GM23338 (cell line): ENCODE measurements at regions not wholly inside any gene's neighbourhood (a gene's known extent, or its start where the extent isn't known, plus 50 kb on each side); places are given as distances from the start of the nearest gene placed in this dataset.

Experiments
- ATAC-seq: fragments of 200-7000 bp; cut with Tn5 transposase; 3 replicates; pipeline ENCODE4 v1.9.1; 2020
- DNase-seq: peaks from one replicate; pipeline ENCODE4 v3.0.0-alpha.2; 2015; ENCODE audit warnings: low spot score
- H2AFZ ChIP-seq: fragments of 200-600 bp; sonication (generic); 2 replicates; pipeline ENCODE4 v1.8.0; 2016; ENCODE audit warnings: antibody characterized with exemption, mild to moderate bottlenecking, moderate library complexity
- H3F3A ChIP-seq: fragments of 200-600 bp; sonication (generic); replicated peaks from 2 replicates; pipeline ENCODE4 v1.8.0; 2017; ENCODE audit warnings: antibody characterized with exemption, mixed run types, low read depth
- H3K27ac ChIP-seq: fragments of 200-600 bp; sonication (generic); 2 replicates; pipeline ENCODE4 v1.6.1; 2016; ENCODE audit warnings: low read depth
- H3K27me3 ChIP-seq: fragments of 200-600 bp; sonication (generic); 2 replicates; pipeline ENCODE4 v1.8.0; 2016; ENCODE audit warnings: mild to moderate bottlenecking, mixed run types, moderate library complexity; ENCODE audit not compliant: insufficient read depth
- H3K36me3 ChIP-seq: fragments of 200-600 bp; sonication (generic); 2 replicates; pipeline ENCODE4 v1.8.0; 2016; ENCODE audit warnings: mild to moderate bottlenecking; ENCODE audit not compliant: insufficient read depth
- H3K4me1 ChIP-seq: fragments of 200-600 bp; sonication (generic); 2 replicates; pipeline ENCODE4 v1.8.0; 2016; ENCODE audit warnings: mild to moderate bottlenecking, moderate library complexity; ENCODE audit not compliant: insufficient read depth
- H3K4me2 ChIP-seq: fragments of 200-600 bp; sonication (generic); 2 replicates; pipeline ENCODE4 v1.7.1; 2017; ENCODE audit warnings: mixed run types
- H3K4me3 ChIP-seq: fragments of 200-600 bp; sonication (generic); 2 replicates; pipeline ENCODE4 v1.6.1; 2016; ENCODE audit warnings: mixed run types
- H3K79me2 ChIP-seq: fragments of 200-600 bp; sonication (generic); replicated peaks from 2 replicates; pipeline ENCODE4 v1.8.0; 2017; ENCODE audit warnings: mild to moderate bottlenecking; ENCODE audit not compliant: insufficient read depth
- H3K9me2 ChIP-seq: fragments of 200-600 bp; sonication (generic); 2 replicates; pipeline ENCODE4 v1.8.0; 2017; ENCODE audit not compliant: insufficient read depth
- H4K20me1 ChIP-seq: fragments of 200-600 bp; sonication (generic); replicated peaks from 2 replicates; pipeline ENCODE4 v1.8.0; 2017; ENCODE audit warnings: mild to moderate bottlenecking; ENCODE audit not compliant: insufficient read depth
- H3K27ac Mint-ChIP-seq: 2 replicates; pipeline ENCODE4 v1.8.0; 2020; ENCODE audit warnings: inconsistent platforms, mild to moderate bottlenecking, moderate library complexity, mixed read lengths
- H3K27me3 Mint-ChIP-seq: 3 replicates; pipeline ENCODE4 v1.8.0; 2022; ENCODE audit warnings: low read depth, mild to moderate bottlenecking, moderate library complexity, mixed read lengths, inconsistent platforms; ENCODE audit not compliant: insufficient read depth, poor library complexity
- H3K36me3 Mint-ChIP-seq: 3 replicates; pipeline ENCODE4 v1.8.0; 2021; ENCODE audit warnings: low read depth, mild to moderate bottlenecking, inconsistent platforms, moderate library complexity, mixed read lengths
- H3K4me1 Mint-ChIP-seq: 3 replicates; pipeline ENCODE4 v1.8.0; 2020; ENCODE audit warnings: mild to moderate bottlenecking, inconsistent platforms, mixed read lengths
- H3K4me3 Mint-ChIP-seq: 3 replicates; pipeline ENCODE4 v1.8.0; 2021; ENCODE audit warnings: moderate library complexity, mild to moderate bottlenecking, inconsistent platforms, mixed read lengths
- H3K9me3 Mint-ChIP-seq: 3 replicates; pipeline ENCODE4 v1.8.0; 2020; ENCODE audit warnings: moderate library complexity, mild to moderate bottlenecking, inconsistent platforms, mixed read lengths
- CREB1 ChIP-seq: fragments of 250-450 bp; sonication (Bioruptor Pico); IDR thresholded peaks from 2 replicates; pipeline ENCODE4 v1.5.0; 2020; ENCODE audit warnings: low read depth, mild to moderate bottlenecking, moderate library complexity
- EZH2 ChIP-seq: fragments of 200-600 bp; sonication (generic); IDR thresholded peaks from one replicate; pipeline ENCODE4 v1.8.0; 2017; ENCODE audit warnings: antibody characterized with exemption, mild to moderate bottlenecking, low read depth; ENCODE audit not compliant: unreplicated experiment
- JUNB ChIP-seq: IDR thresholded peaks from one replicate; pipeline ENCODE4 v1.6.1; 2016; ENCODE audit warnings: antibody characterized with exemption; ENCODE audit not compliant: unreplicated experiment
- NANOG ChIP-seq: IDR thresholded peaks from 2 replicates; pipeline ENCODE4 v1.6.1; 2016; ENCODE audit warnings: antibody characterized with exemption, borderline replicate concordance
- POLR2AphosphoS5 ChIP-seq: IDR thresholded peaks from 2 replicates; pipeline ENCODE4 v1.6.1; 2016; ENCODE audit warnings: antibody characterized with exemption, low read depth
- STAT1 ChIP-seq: IDR thresholded peaks from one replicate; pipeline ENCODE4 v1.6.1; 2016; ENCODE audit warnings: antibody characterized with exemption; ENCODE audit not compliant: unreplicated experiment
- ZNF331 ChIP-seq: fragments of 250-450 bp; sonication (Bioruptor Pico); IDR thresholded peaks from 2 replicates; pipeline ENCODE4 v1.5.0; 2020; ENCODE audit warnings: low read depth, mild to moderate bottlenecking, moderate library complexity
- TF ChIP-seq, protein P1 (sequence below): IDR thresholded peaks from 2 replicates; pipeline ENCODE4 v1.6.1; 2016; ENCODE audit warnings: antibody characterized with exemption
- TF ChIP-seq, protein P2 (sequence below), 2 experiments: fragments of 200-600 bp in 1 of 2; sonication (generic) in 1 of 2; conservative IDR thresholded peaks; 2 replicates each; pipeline versions ENCODE4 v1.5.1 to v1.6.1; 2016 to 2017; ENCODE audit warnings: antibody characterized with exemption in 2 of 2, low read depth in 2 of 2, mild to moderate bottlenecking in 2 of 2, moderate library complexity in 1 of 2
- TF ChIP-seq, protein P3 (sequence below): fragments of 250-450 bp; sonication (Bioruptor Pico); IDR thresholded peaks from 2 replicates; pipeline ENCODE4 v1.5.0; 2020; ENCODE audit warnings: mild to moderate bottlenecking, moderate library complexity

DNA sequence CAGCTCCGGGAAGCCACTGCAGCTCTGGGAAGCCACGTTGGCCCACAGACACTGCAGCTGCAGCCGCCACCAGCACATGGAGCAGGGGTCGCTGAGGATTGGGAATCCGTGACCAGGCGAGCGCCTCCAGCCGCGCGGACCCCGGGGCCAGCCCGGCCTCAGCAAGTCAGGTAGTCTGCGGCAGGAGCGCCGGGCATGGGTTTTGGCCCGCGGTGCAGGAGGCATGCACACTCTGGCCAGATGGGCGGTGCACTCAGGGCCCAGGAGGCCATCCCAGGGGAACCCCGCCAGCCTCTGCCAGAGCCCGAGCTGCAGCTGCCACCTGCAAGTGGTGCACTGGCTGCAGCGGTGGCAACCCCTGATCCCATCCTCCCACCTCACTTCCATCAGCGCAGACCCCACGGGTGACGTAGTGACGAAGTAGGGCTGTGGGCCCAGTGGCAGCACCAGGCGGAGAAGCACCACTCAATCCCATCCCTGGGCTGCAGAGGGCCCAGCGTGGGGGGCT lies 368.3 kb upstream of the SPATA31A5 start:
- Mint-ChIP-seq H3K27me3 (peaks cover 4% of the 10 kb centered on the region), H3K36me3 (peaks cover 22% of the 10 kb centered on the region), H3K4me1 (no peaks in the 10 kb centered on the region), H3K27ac (no peak overlapping the region), H3K9me3 (peaks cover 81% of the 10 kb centered on the region), H3K4me3 (no peak overlapping the region)
- no peaks in the 10 kb centered on the region for H3K4me1 ChIP-seq
- H3K9me2 ChIP-seq = no peaks in the 10 kb centered on the region
- no peak overlapping the region for H3K4me2 ChIP-seq
- H3K27me3 ChIP-seq = no peaks in the 10 kb centered on the region
- H3K36me3 ChIP-seq = no peaks in the 10 kb centered on the region; the same call in 1 of the 2 replicates
- no peaks in the 10 kb centered on the region for H3K79me2 ChIP-seq
- H3K27ac ChIP-seq = no peak overlapping the region
- TF ChIP-seq CREB1 (CRISPR knock-in tag) (no peak), STAT1 (no peak), NANOG (no peak), ZNF331 (no peak)
- TF ChIP-seq, protein P1, sequence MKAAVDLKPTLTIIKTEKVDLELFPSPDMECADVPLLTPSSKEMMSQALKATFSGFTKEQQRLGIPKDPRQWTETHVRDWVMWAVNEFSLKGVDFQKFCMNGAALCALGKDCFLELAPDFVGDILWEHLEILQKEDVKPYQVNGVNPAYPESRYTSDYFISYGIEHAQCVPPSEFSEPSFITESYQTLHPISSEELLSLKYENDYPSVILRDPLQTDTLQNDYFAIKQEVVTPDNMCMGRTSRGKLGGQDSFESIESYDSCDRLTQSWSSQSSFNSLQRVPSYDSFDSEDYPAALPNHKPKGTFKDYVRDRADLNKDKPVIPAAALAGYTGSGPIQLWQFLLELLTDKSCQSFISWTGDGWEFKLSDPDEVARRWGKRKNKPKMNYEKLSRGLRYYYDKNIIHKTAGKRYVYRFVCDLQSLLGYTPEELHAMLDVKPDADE = no peak
- no peaks in the 10 kb centered on the region for H3F3A ChIP-seq
- no peaks in the 10 kb centered on the region for H4K20me1 ChIP-seq
- DNase-seq = no peak
- ATAC-seq = no peak
- H2AFZ ChIP-seq = no peak overlapping the region
- no peak overlapping the region for H3K4me3 ChIP-seq

DNA sequence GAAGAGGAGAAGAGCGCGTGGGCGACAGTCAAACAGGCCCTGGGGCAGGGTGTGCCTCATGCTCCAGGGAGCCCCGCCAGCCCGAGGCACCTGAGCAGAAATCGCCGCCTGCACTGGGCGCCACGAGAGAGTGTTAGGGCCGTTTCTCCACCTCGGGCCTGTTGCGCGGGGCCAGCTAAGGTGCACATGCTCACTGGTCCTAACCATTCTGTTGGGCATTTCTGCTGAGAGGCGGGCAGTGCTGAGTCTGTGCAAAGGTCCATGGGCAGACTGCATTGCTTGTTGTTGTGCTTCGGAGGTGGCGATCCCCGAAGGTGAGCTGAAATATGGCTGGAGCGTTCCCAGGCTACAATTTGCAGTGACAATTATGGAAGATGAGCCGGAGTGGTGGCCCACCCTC lies 367.8 kb upstream of the SPATA31A5 start:
- Mint-ChIP-seq H3K9me3 (peaks cover 76% of the 10 kb centered on the region), H3K36me3 (peaks cover 22% of the 10 kb centered on the region), H3K27ac (no peak overlapping the region), H3K4me3 (no peak overlapping the region), H3K4me1 (no peaks in the 10 kb centered on the region), H3K27me3 (peaks cover under 1% of the 10 kb centered on the region)
- H4K20me1 ChIP-seq = no peaks in the 10 kb centered on the region
- no peak overlapping the region for H3K4me3 ChIP-seq
- H3K36me3 ChIP-seq = no peaks in the 10 kb centered on the region; the same call in 1 of the 2 replicates
- no peaks in the 10 kb centered on the region for H3K9me2 ChIP-seq
- no peaks in the 10 kb centered on the region for H3F3A ChIP-seq
- no peak overlapping the region for H2AFZ ChIP-seq
- H3K79me2 ChIP-seq = no peaks in the 10 kb centered on the region
- DNase-seq = no peak
- H3K4me1 ChIP-seq = no peaks in the 10 kb centered on the region
- no peak overlapping the region for H3K4me2 ChIP-seq
- H3K27me3 ChIP-seq = no peaks in the 10 kb centered on the region
- no peak for ATAC-seq
- no peak overlapping the region for H3K27ac ChIP-seq
- no peak for TF ChIP-seq JUNB
- TF ChIP-seq POLR2AphosphoS5 = no peak
- TF ChIP-seq, protein P2, sequence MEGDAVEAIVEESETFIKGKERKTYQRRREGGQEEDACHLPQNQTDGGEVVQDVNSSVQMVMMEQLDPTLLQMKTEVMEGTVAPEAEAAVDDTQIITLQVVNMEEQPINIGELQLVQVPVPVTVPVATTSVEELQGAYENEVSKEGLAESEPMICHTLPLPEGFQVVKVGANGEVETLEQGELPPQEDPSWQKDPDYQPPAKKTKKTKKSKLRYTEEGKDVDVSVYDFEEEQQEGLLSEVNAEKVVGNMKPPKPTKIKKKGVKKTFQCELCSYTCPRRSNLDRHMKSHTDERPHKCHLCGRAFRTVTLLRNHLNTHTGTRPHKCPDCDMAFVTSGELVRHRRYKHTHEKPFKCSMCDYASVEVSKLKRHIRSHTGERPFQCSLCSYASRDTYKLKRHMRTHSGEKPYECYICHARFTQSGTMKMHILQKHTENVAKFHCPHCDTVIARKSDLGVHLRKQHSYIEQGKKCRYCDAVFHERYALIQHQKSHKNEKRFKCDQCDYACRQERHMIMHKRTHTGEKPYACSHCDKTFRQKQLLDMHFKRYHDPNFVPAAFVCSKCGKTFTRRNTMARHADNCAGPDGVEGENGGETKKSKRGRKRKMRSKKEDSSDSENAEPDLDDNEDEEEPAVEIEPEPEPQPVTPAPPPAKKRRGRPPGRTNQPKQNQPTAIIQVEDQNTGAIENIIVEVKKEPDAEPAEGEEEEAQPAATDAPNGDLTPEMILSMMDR (conservative IDR thresholded peaks at IDR 0.05; ENCODE audit: low read depth in 2 of 2) = no peak
- TF ChIP-seq ZNF331 = no peak
- TF ChIP-seq EZH2 = no peak
- TF ChIP-seq, protein P3, sequence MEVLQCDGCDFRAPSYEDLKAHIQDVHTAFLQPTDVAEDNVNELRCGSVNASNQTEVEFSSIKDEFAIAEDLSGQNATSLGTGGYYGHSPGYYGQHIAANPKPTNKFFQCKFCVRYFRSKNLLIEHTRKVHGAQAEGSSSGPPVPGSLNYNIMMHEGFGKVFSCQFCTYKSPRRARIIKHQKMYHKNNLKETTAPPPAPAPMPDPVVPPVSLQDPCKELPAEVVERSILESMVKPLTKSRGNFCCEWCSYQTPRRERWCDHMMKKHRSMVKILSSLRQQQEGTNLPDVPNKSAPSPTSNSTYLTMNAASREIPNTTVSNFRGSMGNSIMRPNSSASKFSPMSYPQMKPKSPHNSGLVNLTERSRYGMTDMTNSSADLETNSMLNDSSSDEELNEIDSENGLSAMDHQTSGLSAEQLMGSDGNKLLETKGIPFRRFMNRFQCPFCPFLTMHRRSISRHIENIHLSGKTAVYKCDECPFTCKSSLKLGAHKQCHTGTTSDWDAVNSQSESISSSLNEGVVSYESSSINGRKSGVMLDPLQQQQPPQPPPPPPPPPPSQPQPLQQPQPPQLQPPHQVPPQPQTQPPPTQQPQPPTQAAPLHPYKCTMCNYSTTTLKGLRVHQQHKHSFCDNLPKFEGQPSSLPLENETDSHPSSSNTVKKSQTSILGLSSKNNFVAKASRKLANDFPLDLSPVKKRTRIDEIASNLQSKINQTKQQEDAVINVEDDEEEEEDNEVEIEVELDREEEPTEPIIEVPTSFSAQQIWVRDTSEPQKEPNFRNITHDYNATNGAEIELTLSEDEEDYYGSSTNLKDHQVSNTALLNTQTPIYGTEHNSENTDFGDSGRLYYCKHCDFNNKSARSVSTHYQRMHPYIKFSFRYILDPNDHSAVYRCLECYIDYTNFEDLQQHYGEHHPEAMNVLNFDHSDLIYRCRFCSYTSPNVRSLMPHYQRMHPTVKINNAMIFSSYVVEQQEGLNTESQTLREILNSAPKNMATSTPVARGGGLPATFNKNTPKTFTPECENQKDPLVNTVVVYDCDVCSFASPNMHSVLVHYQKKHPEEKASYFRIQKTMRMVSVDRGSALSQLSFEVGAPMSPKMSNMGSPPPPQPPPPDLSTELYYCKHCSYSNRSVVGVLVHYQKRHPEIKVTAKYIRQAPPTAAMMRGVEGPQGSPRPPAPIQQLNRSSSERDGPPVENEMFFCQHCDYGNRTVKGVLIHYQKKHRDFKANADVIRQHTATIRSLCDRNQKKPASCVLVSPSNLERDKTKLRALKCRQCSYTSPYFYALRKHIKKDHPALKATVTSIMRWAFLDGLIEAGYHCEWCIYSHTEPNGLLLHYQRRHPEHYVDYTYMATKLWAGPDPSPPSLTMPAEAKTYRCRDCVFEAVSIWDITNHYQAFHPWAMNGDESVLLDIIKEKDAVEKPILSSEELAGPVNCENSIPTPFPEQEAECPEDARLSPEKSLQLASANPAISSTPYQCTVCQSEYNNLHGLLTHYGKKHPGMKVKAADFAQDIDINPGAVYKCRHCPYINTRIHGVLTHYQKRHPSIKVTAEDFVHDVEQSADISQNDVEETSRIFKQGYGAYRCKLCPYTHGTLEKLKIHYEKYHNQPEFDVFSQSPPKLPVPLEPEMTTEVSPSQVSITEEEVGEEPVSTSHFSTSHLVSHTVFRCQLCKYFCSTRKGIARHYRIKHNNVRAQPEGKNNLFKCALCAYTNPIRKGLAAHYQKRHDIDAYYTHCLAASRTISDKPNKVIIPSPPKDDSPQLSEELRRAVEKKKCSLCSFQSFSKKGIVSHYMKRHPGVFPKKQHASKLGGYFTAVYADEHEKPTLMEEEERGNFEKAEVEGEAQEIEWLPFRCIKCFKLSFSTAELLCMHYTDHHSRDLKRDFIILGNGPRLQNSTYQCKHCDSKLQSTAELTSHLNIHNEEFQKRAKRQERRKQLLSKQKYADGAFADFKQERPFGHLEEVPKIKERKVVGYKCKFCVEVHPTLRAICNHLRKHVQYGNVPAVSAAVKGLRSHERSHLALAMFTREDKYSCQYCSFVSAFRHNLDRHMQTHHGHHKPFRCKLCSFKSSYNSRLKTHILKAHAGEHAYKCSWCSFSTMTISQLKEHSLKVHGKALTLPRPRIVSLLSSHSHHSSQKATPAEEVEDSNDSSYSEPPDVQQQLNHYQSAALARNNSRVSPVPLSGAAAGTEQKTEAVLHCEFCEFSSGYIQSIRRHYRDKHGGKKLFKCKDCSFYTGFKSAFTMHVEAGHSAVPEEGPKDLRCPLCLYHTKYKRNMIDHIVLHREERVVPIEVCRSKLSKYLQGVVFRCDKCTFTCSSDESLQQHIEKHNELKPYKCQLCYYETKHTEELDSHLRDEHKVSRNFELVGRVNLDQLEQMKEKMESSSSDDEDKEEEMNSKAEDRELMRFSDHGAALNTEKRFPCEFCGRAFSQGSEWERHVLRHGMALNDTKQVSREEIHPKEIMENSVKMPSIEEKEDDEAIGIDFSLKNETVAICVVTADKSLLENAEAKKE (CRISPR knock-in tag) = no peak
